SU-DHL-6 (cell line): ENCODE measurements at regions not wholly inside any gene's neighbourhood (a gene's known extent, or its start where the extent isn't known, plus 50 kb on each side); places are given as distances from the start of the nearest gene placed in this dataset.

Experiments
- H2AFZ ChIP-seq: fragments of 200-600 bp; sonication (generic); 2 replicates; pipeline ENCODE4 v1.6.1; 2014; ENCODE audit warnings: low read depth, mild to moderate bottlenecking, moderate library complexity, mixed read lengths, antibody characterized with exemption, low read length; ENCODE audit not compliant: severe bottlenecking
- H3F3A ChIP-seq: fragments of 200-600 bp; shearing (Covaris generic); 2 replicates; pipeline ENCODE4 v1.6.0; 2016; ENCODE audit warnings: antibody characterized with exemption, mild to moderate bottlenecking; ENCODE audit not compliant: insufficient read depth
- H3K27ac ChIP-seq: fragments of 200-600 bp; sonication (generic); 2 replicates; pipeline ENCODE4 v1.5.1; 2016; ENCODE audit warnings: low read depth, mild to moderate bottlenecking, low read length, moderate library complexity, mixed read lengths
- H3K27me3 ChIP-seq: fragments of 200-600 bp; sonication (generic), shearing (Covaris generic); 2 replicates; pipeline ENCODE4 v1.6.0; 2014; ENCODE audit warnings: mild to moderate bottlenecking, low read length
- H3K36me3 ChIP-seq: fragments of 200-600 bp; sonication (generic); 2 replicates; pipeline ENCODE4 v1.6.1; 2014; ENCODE audit warnings: mild to moderate bottlenecking, low read length, mixed read lengths
- H3K4me2 ChIP-seq: fragments of 300-600, 200-600 bp; shearing (Covaris generic), sonication (generic); 2 replicates; pipeline ENCODE4 v1.6.0; 2014; ENCODE audit warnings: low read length, low read depth, mild to moderate bottlenecking; ENCODE audit not compliant: poor library complexity, severe bottlenecking
- H3K4me3 ChIP-seq: fragments of 200-600 bp; sonication (generic); 2 replicates; pipeline ENCODE4 v1.5.1; 2014; ENCODE audit warnings: antibody characterized with exemption, low read length, mild to moderate bottlenecking, mixed read lengths; ENCODE audit not compliant: insufficient read depth, poor library complexity, severe bottlenecking
- H3K79me2 ChIP-seq: fragments of 200-600 bp; sonication (generic); 2 replicates; pipeline ENCODE4 v1.6.1; 2014; ENCODE audit warnings: mild to moderate bottlenecking, low read length, moderate library complexity; ENCODE audit not compliant: insufficient read depth
- H3K9ac ChIP-seq: fragments of 200-600 bp; sonication (generic); 2 replicates; pipeline ENCODE4 v1.7.0; 2014; ENCODE audit warnings: mild to moderate bottlenecking, low read length
- H3K9me2 ChIP-seq: fragments of 200-600 bp; sonication (generic); replicated peaks from 2 replicates; pipeline ENCODE4 v1.6.1; 2014; ENCODE audit warnings: low read length; ENCODE audit not compliant: insufficient read depth
- H3K9me3 ChIP-seq: fragments of 200-600 bp; sonication (generic); 2 replicates; pipeline ENCODE4 v1.6.1; 2014; ENCODE audit warnings: low read length, mixed read lengths; ENCODE audit not compliant: insufficient read depth
- H4K20me1 ChIP-seq: fragments of 200-600 bp; sonication (generic); 2 replicates; pipeline ENCODE4 v1.6.1; 2014; ENCODE audit warnings: low read depth, mild to moderate bottlenecking, antibody characterized with exemption, low read length, moderate library complexity, mixed read lengths
- CTCF ChIP-seq: fragments of 200-600 bp; sonication (generic); IDR thresholded peaks from one replicate; pipeline ENCODE4 v1.5.1; 2017; ENCODE audit warnings: antibody characterized with exemption, mild to moderate bottlenecking, low read length, moderate library complexity; ENCODE audit not compliant: insufficient read depth, poor library complexity, severe bottlenecking
- EZH2phosphoT487 ChIP-seq: fragments of 200-600 bp; sonication (generic), shearing (Covaris generic); conservative IDR thresholded peaks from 2 replicates; pipeline ENCODE4 v1.6.1; 2018; ENCODE audit warnings: mild to moderate bottlenecking, antibody characterized with exemption, low read length, moderate library complexity, mixed read lengths

GRCh38 chr4:28545986-28546385, 1685.3 kb downstream of the STIM2 start:
- H3K4me2 ChIP-seq, result no peak overlapping the region
- no peaks in the 10 kb centered on the region for H3K36me3 ChIP-seq
- H2AFZ ChIP-seq, result no peak overlapping the region
- no peaks in the 10 kb centered on the region for H3K9me3 ChIP-seq
- no peaks in the 10 kb centered on the region for H3K27me3 ChIP-seq
- no peaks in the 10 kb centered on the region for H4K20me1 ChIP-seq
- H3K4me3 ChIP-seq, result no peak overlapping the region
- no peaks in the 10 kb centered on the region for H3F3A ChIP-seq
- no peak overlapping the region for H3K27ac ChIP-seq
- no peak overlapping the region for H3K9ac ChIP-seq
- no peaks in the 10 kb centered on the region for H3K79me2 ChIP-seq
- H3K9me2 ChIP-seq, result no peaks in the 10 kb centered on the region; the same call in 1 of the 2 replicates
- no peak for TF ChIP-seq EZH2phosphoT487
- no peak for TF ChIP-seq CTCF

- Histone ChIP-seq H3K27ac (no peak overlapping the region), H3K36me3 (no peaks in the 10 kb centered on the region), H3K27me3 (no peaks in the 10 kb centered on the region), H3K4me3 (no peak overlapping the region), H3K9ac (no peak overlapping the region), H3F3A (no peaks in the 10 kb centered on the region), H4K20me1 (no peaks in the 10 kb centered on the region), H3K4me2 (no peak overlapping the region), H3K9me3 (peaks cover 4% of the 10 kb centered on the region; the same call in 1 of the 2 replicates), H3K9me2 (no peaks in the 10 kb centered on the region; the same call in 1 of the 2 replicates), H2AFZ (no peak overlapping the region), H3K79me2 (no peaks in the 10 kb centered on the region)
- TF ChIP-seq CTCF (no peak), EZH2phosphoT487 (no peak)
These were observed 1687.5 kb downstream of the STIM2 start for GRCh38 chr4:28548136-28548535.

GRCh38 chr4:28548594-28548993, 1688.0 kb downstream of the STIM2 start:
- Histone ChIP-seq H3K27me3 (no peaks in the 10 kb centered on the region), H3K36me3 (no peaks in the 10 kb centered on the region), H3K4me3 (no peak overlapping the region), H2AFZ (no peak overlapping the region), H4K20me1 (no peaks in the 10 kb centered on the region), H3K9ac (no peak overlapping the region), H3K27ac (no peak overlapping the region), H3K4me2 (no peak overlapping the region), H3F3A (no peaks in the 10 kb centered on the region), H3K9me2 (no peaks in the 10 kb centered on the region; the same call in 1 of the 2 replicates), H3K79me2 (no peaks in the 10 kb centered on the region), H3K9me3 (peaks cover 4% of the 10 kb centered on the region; the same call in 1 of the 2 replicates)
- no peak for TF ChIP-seq EZH2phosphoT487
- no peak for TF ChIP-seq CTCF
